ENCODE measurements at regions not wholly inside any gene's neighbourhood (a gene's known extent, or its start where the extent isn't known, plus 50 kb on each side); places are given as distances from the start of the nearest gene placed in this dataset.

DNA sequence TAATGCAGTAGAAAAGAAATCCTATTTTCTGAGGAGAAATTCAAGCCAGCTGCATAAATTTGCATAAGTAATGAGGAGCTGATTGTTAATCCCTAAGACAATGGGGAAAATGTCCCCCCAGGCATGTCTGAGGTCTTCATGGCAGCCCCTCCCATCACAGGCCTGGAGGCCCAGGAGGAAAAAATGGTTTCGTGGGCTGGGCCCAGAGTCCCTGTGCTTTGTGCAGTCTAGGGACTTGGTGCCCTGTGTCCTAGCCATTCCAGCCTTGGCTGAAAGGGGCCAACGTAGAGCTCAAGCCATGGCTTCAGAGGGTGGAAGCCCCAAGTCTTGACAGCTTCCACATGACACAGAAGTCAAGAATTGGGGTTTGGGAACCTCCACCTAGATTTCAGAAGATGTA, 357.5 kb downstream of the SPATA31D1 start:
- no peaks in the 10 kb centered on the region for H4K20me1 ChIP-seq (ENCODE audit: control insufficient read depth, insufficient read depth, insufficient read length)
- no peak overlapping the region for H3K9ac ChIP-seq (ENCODE audit: extremely low read depth, insufficient read length, low read length)
- no peak overlapping the region for H3K4me2 ChIP-seq (ENCODE audit: insufficient read depth, insufficient read length, low read length)
- H3K27me3 Mint-ChIP-seq (ENCODE audit: low read depth), result peaks cover 1% of the 10 kb centered on the region; the same call in 1 of the 2 replicates
- WGBS (ENCODE audit: extremely low coverage, insufficient read length, low lambda C conversion rate), result no CpG with 5 or more reads among the region's 2 CpGs
- H3K9me3 Mint-ChIP-seq, result peaks cover 35 to 47% of the 10 kb centered on the region in 2 experiments
- H3K23me2 ChIP-seq (ENCODE audit: insufficient read length, low read depth, low read length, poor library complexity, severe bottlenecking), result no peaks in the 10 kb centered on the region
- H3K4me1 Mint-ChIP-seq, result peaks cover 0 to 5% of the 10 kb centered on the region in 2 experiments; a peak in 1 of 4 replicates
- H2AFZ ChIP-seq (ENCODE audit: low read length), result no peak overlapping the region
- H3K4me3 Mint-ChIP-seq, result no peak overlapping the region
- H3K27ac ChIP-seq (ENCODE audit: insufficient read length, low read depth, low read length), result no peak overlapping the region
- H2AK5ac ChIP-seq (ENCODE audit: insufficient read length, low read length), result no peak overlapping the region
- no peaks in the 10 kb centered on the region for H3K4me1 ChIP-seq (ENCODE audit: insufficient read depth, low read length)
- no peak for DNase-seq
- no peak overlapping the region for H3K18ac ChIP-seq (ENCODE audit: insufficient read length, low read depth, low read length)
- no peak for TF ChIP-seq CTCF (conservative IDR thresholded peaks at IDR 0.05)
- no peak overlapping the region for H2BK120ac ChIP-seq (ENCODE audit: low read depth, low read length, poor library complexity, severe bottlenecking)
- H3K79me1 ChIP-seq (ENCODE audit: insufficient read depth, low read depth, low read length, poor library complexity, severe bottlenecking), result no peaks in the 10 kb centered on the region
- no peak overlapping the region for H3K56ac ChIP-seq (ENCODE audit: insufficient read length, low read depth, low read length)
- no peak overlapping the region for H3K4ac ChIP-seq (ENCODE audit: low read depth, low read length)
- no peaks in the 10 kb centered on the region for H3K79me2 ChIP-seq (ENCODE audit: insufficient read depth, low read length)
- H3K27me3 ChIP-seq (ENCODE audit: insufficient read depth, low read length), result no peaks in the 10 kb centered on the region
- peaks cover 20 to 36% (median 25%) of the 10 kb centered on the region in 3 experiments for H3K36me3 Mint-ChIP-seq (ENCODE audit: insufficient read depth in 1 of 3, low read depth in 3 of 3)
- no peak overlapping the region for H3K27ac Mint-ChIP-seq
- no peak overlapping the region for H4K5ac ChIP-seq (ENCODE audit: insufficient read length, low read depth, low read length)
- no peak overlapping the region for H3K23ac ChIP-seq (ENCODE audit: insufficient read length, low read depth, low read length)
- no peak overlapping the region for H3T11ph ChIP-seq (ENCODE audit: low read length)
- H2BK12ac ChIP-seq (ENCODE audit: insufficient read length, low read depth, low read length), result no peak overlapping the region
- no peak overlapping the region for H4K8ac ChIP-seq (replicated peaks; ENCODE audit: insufficient read length, low read depth, low read length)
- no peak overlapping the region for H2BK20ac ChIP-seq (ENCODE audit: low read depth, low read length, poor library complexity, severe bottlenecking)
- H3K14ac ChIP-seq (ENCODE audit: insufficient read depth, low read length), result no peak overlapping the region
- no peak overlapping the region for H2BK5ac ChIP-seq (ENCODE audit: insufficient read length, low read length)
- no peak overlapping the region for H2BK15ac ChIP-seq (ENCODE audit: low read depth, low read length)
- no peak overlapping the region for H4K91ac ChIP-seq (ENCODE audit: insufficient read length, low read depth, low read length)
- no peaks in the 10 kb centered on the region for H3K9me3 ChIP-seq (ENCODE audit: control insufficient read depth, low read depth, low read length)
